Hepatocyte (in vitro differentiated cells): ENCODE measurements at regions not wholly inside any gene's neighbourhood (a gene's known extent, or its start where the extent isn't known, plus 50 kb on each side); places are given as distances from the start of the nearest gene placed in this dataset.

ENCODE experiments used
- DNase-seq: peaks from one replicate; pipeline ENCODE4 v3.0.0-alpha.2; 2016; ENCODE audit warnings: low spot score
- H2AFZ ChIP-seq: fragments of 200-600 bp; sonication (generic); 2 replicates; pipeline ENCODE4 v1.6.0; 2016; ENCODE audit warnings: antibody characterized with exemption, mild to moderate bottlenecking
- H3K27ac ChIP-seq: fragments of 200-600 bp; sonication (generic); 2 replicates; pipeline ENCODE4 v1.5.1; 2016; ENCODE audit warnings: mild to moderate bottlenecking
- H3K27me3 ChIP-seq: fragments of 200-600 bp; sonication (generic); 2 replicates; pipeline ENCODE4 v1.6.1; 2016
- H3K36me3 ChIP-seq: fragments of 200-600 bp; sonication (generic); replicated peaks from 2 replicates; pipeline ENCODE4 v1.5.1; 2016; ENCODE audit warnings: low read depth; ENCODE audit not compliant: insufficient read depth
- H3K4me1 ChIP-seq: fragments of 200-600 bp; sonication (generic); 2 replicates; pipeline ENCODE4 v1.5.1; 2016; ENCODE audit warnings: mild to moderate bottlenecking, moderate library complexity; ENCODE audit not compliant: insufficient read depth
- H3K4me2 ChIP-seq: fragments of 200-600 bp; sonication (generic); 2 replicates; pipeline ENCODE4 v1.6.0; 2016
- H3K4me3 ChIP-seq: fragments of 200-600 bp; sonication (generic); 2 replicates; pipeline ENCODE4 v1.5.1; 2016; ENCODE audit warnings: mild to moderate bottlenecking
- H3K79me2 ChIP-seq: fragments of 200-600 bp; sonication (generic); 2 replicates; pipeline ENCODE4 v1.6.0; 2017; ENCODE audit warnings: mild to moderate bottlenecking
- H3K9me2 ChIP-seq: fragments of 200-600 bp; sonication (generic); replicated peaks from 2 replicates; pipeline ENCODE4 v1.6.0; 2017; ENCODE audit warnings: mild to moderate bottlenecking; ENCODE audit not compliant: insufficient read depth
- H3K9me3 ChIP-seq: fragments of 200-600 bp; sonication (generic); 2 replicates; pipeline ENCODE4 v1.5.1; 2016; ENCODE audit warnings: low read depth, mild to moderate bottlenecking
- H4K20me1 ChIP-seq: fragments of 200-600 bp; sonication (generic); 2 replicates; pipeline ENCODE4 v1.6.0; 2016; ENCODE audit warnings: mild to moderate bottlenecking; ENCODE audit not compliant: insufficient read depth, poor library complexity, severe bottlenecking
- EZH2 ChIP-seq: fragments of 200-600 bp; sonication (generic); IDR thresholded peaks from 2 replicates; pipeline ENCODE4 v1.6.1; 2016; ENCODE audit warnings: antibody characterized with exemption, mild to moderate bottlenecking, borderline replicate concordance
- EZH2phosphoT487 ChIP-seq: fragments of 200-600 bp; sonication (generic); IDR thresholded peaks from one replicate; pipeline ENCODE4 v1.6.1; 2018; ENCODE audit warnings: antibody characterized with exemption, mild to moderate bottlenecking, low read depth, moderate library complexity; ENCODE audit not compliant: unreplicated experiment, severe bottlenecking
- WGBS: methylation state at CpG from one replicate; pipeline ENCODE4 v1.1.6; 2016; ENCODE audit warnings: low lambda C conversion rate; ENCODE audit errors: missing lambda C conversion rate; 5-methylcytosine and 5-hydroxymethylcytosine counted together
- TF ChIP-seq, protein P1 (sequence below): fragments of 200-600 bp; sonication (generic); IDR thresholded peaks from 2 replicates; pipeline ENCODE4 v1.5.1; 2016; ENCODE audit warnings: antibody characterized with exemption, mild to moderate bottlenecking; ENCODE audit not compliant: poor library complexity

- no peaks in the 10 kb centered on the region for H4K20me1 ChIP-seq
- DNase-seq, result no peak
- H3K9me2 ChIP-seq, result no peaks in the 10 kb centered on the region
- no peaks in the 10 kb centered on the region for H3K36me3 ChIP-seq
- no peaks in the 10 kb centered on the region for H3K79me2 ChIP-seq
- H3K4me2 ChIP-seq, result no peak overlapping the region
- TF ChIP-seq, protein P1, sequence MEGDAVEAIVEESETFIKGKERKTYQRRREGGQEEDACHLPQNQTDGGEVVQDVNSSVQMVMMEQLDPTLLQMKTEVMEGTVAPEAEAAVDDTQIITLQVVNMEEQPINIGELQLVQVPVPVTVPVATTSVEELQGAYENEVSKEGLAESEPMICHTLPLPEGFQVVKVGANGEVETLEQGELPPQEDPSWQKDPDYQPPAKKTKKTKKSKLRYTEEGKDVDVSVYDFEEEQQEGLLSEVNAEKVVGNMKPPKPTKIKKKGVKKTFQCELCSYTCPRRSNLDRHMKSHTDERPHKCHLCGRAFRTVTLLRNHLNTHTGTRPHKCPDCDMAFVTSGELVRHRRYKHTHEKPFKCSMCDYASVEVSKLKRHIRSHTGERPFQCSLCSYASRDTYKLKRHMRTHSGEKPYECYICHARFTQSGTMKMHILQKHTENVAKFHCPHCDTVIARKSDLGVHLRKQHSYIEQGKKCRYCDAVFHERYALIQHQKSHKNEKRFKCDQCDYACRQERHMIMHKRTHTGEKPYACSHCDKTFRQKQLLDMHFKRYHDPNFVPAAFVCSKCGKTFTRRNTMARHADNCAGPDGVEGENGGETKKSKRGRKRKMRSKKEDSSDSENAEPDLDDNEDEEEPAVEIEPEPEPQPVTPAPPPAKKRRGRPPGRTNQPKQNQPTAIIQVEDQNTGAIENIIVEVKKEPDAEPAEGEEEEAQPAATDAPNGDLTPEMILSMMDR, result no peak
- TF ChIP-seq EZH2phosphoT487, result no peak
- H3K27ac ChIP-seq, result no peak overlapping the region
- H3K27me3 ChIP-seq, result no peaks in the 10 kb centered on the region
- no peak overlapping the region for H2AFZ ChIP-seq
- H3K9me3 ChIP-seq, result no peaks in the 10 kb centered on the region
- no peak overlapping the region for H3K4me3 ChIP-seq
- H3K4me1 ChIP-seq, result no peaks in the 10 kb centered on the region
Measured at GRCh38 chr20:7609251-7609650, 331.0 kb downstream of the HAO1 start.

GRCh38 chr20:7610681-7611080, 329.6 kb downstream of the HAO1 start:
- Histone ChIP-seq H3K27ac (no peak overlapping the region), H3K4me2 (no peak overlapping the region), H4K20me1 (no peaks in the 10 kb centered on the region), H3K36me3 (no peaks in the 10 kb centered on the region), H3K9me3 (no peaks in the 10 kb centered on the region), H3K9me2 (no peaks in the 10 kb centered on the region), H3K27me3 (no peaks in the 10 kb centered on the region), H2AFZ (no peak overlapping the region), H3K79me2 (no peaks in the 10 kb centered on the region), H3K4me3 (no peak overlapping the region), H3K4me1 (no peaks in the 10 kb centered on the region)
- no peak for DNase-seq
- WGBS, result 60% methylated on average over 4 of the region's 4 CpGs
- TF ChIP-seq, protein P1, result no peak
- TF ChIP-seq EZH2, result no peak
- TF ChIP-seq EZH2phosphoT487, result no peak

- H3K36me3 ChIP-seq, result no peaks in the 10 kb centered on the region
- no peaks in the 10 kb centered on the region for H3K9me2 ChIP-seq
- WGBS, result 81% methylated on average over 2 of the region's 2 CpGs
- H3K27ac ChIP-seq, result no peak overlapping the region
- no peaks in the 10 kb centered on the region for H4K20me1 ChIP-seq
- no peaks in the 10 kb centered on the region for H3K4me1 ChIP-seq
- H3K4me2 ChIP-seq, result no peak overlapping the region
- no peaks in the 10 kb centered on the region for H3K27me3 ChIP-seq
- no peak overlapping the region for H3K4me3 ChIP-seq
- no peaks in the 10 kb centered on the region for H3K79me2 ChIP-seq
- H2AFZ ChIP-seq, result no peak overlapping the region
- no peak for DNase-seq
- TF ChIP-seq, protein P1, result no peak
- TF ChIP-seq EZH2phosphoT487, result no peak
- no peaks in the 10 kb centered on the region for H3K9me3 ChIP-seq
Measured at GRCh38 chr20:7617797-7618196, 322.5 kb downstream of the HAO1 start.

GRCh38 chr20:7622399-7622961, 317.8 kb downstream of the HAO1 start:
- Histone ChIP-seq H3K9me3 (no peaks in the 10 kb centered on the region), H4K20me1 (no peaks in the 10 kb centered on the region), H3K4me2 (no peak overlapping the region), H3K4me3 (no peak overlapping the region), H3K36me3 (no peaks in the 10 kb centered on the region), H3K9me2 (no peaks in the 10 kb centered on the region), H3K79me2 (no peaks in the 10 kb centered on the region), H3K27me3 (no peaks in the 10 kb centered on the region), H3K27ac (no peak overlapping the region), H3K4me1 (no peaks in the 10 kb centered on the region), H2AFZ (no peak overlapping the region)
- TF ChIP-seq EZH2phosphoT487 (no peak), EZH2 (no peak)
- TF ChIP-seq, protein P1, result no peak
- no peak for DNase-seq
- WGBS, result 92% methylated on average over 21 of the region's 28 CpGs
